NCI-H460 (cell line): ENCODE measurements at regions not wholly inside any gene's neighbourhood (a gene's known extent, or its start where the extent isn't known, plus 50 kb on each side); places are given as distances from the start of the nearest gene placed in this dataset.

Experiments
- DNase-seq: peaks from one replicate; pipeline ENCODE4 v3.0.0-alpha.2; 2016; ENCODE audit warnings: low read depth; ENCODE audit errors: extremely low read depth

DNA sequence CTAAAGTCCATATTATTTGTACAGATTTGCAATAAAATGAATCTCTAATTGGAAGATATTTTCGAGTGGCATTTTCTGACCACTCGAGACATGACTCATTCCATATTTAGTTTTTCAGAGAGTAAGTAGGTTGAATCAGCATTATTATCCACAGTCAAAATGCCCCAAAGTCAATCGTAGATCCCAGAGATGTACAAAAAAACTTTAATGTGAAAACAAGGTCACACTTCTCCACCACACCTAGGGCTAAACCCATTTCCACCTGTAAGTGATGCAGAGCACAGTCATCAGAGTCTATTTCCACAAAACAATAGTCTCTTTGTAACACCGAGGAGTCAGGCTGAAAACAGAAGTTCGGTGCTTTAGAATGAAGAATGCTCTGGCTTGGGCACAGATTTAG is 117.1 kb upstream of the TENM3 start:
- no peak for DNase-seq

DNA sequence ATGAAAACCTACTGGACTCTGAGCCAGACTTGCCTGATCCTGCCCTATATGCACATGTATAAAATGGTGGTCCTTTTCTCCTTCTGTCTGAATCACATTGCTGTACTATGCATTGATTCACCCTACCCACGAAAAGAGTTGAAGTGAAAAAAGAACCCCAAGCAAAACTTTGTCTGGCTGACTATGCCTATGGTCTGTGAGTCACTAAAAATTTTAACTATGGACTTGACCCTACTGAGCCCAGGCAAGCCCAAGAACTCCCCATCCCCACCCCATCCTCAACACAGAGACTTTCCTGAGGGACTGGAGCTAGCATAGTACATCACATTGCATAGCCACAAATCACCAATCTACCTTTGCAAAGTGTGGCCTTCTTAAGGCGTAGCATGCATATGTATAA is 116.6 kb upstream of the TENM3 start:
- no peak for DNase-seq

DNA sequence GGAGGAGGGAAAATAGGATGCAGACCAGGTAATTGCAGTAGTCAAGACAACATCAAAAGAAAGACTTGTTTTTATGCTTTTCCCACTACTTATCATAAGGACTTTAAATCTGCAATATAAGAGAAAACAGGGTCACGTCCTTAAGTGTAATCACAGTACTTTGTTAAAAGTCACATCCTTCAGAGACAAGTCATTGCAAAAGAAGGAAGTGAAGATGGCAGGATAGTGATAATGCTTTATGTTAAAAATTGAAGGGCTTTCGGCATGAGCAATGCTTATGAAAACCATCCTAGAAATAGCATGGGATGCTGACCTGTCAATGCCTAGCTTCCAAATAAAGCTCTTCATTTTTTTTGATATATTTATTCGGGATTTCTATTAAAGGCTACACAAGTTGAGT is 110.2 kb upstream of the TENM3 start:
- DNase-seq: peak; percentile 74

DNA sequence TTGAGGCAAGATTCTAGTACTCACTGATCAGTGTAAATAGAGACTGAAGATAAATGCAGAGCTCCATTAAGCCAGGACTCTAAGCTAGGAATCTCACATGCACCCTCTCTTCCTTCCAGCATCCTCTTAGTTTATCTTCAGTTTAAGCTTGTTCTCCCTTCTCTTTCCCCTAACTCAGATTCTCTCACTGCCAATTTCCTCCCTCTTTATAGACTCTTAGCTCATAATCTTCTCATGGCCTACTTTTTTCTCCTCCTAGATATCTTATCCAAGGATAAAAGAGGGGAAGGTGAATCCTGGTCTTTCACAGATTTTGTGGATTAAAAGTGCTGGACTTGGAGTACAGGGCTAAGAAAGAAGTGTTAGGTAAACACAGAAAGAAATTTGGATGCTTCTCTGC is 108.9 kb upstream of the TENM3 start:
- DNase-seq: no peak

DNA sequence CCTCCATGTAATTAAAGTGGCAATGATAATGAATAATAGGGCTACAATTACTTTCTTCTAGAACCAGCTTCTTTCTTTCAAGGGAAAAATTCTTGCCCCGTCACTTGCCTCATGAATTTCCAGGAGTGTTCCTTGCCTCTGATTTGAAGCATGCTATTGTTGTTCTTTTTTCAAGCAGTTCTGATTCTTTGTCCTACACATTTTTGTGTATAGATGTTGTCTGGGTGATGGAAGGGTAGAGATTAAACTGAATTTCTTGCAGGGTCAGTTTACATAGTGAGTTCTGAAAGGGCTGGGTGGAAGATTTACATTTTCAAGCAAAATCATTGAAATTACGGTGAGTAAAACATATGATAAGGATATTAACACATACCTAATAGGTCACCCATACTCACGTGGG is 107.0 kb upstream of the TENM3 start:
- DNase-seq: no peak

DNA sequence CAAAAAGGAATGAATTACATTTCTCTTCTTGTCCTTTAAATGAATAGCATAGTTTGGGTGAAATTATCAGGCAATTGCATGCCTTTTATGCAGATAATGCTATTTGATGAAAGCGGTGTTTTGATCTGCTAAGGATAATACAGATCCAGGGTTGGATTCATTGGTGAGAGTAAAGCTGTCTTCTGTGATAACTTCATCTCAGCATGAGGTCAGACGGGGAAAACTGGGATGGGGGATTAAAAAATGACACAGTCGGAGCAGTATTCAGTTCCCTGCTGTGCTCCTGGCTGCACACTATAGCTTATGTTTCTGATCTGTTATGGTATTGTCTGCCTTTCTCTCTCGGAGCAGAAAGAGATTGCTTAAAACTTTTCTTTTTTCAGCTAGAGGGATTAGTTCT is 105.9 kb upstream of the TENM3 start:
- DNase-seq: no peak

DNA sequence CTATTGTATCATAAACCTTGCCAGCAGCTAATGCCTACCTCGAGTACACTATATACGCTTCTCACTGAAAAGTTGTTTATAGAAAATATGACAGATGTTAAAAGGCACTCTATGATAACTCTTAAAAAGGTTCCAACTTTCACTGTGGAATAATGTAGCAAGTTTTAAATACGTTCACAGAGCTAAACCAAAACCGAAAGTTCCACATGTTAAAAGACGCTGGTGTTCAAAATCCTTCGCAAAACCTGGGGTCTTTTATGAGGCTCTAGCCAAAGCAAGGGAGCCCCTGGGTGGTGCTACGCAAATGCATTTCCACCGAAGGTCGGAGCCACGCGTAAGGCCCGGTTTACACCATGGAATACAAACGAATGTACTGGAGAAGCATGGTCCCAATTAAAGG is 103.7 kb upstream of the TENM3 start:
- no peak for DNase-seq

DNA sequence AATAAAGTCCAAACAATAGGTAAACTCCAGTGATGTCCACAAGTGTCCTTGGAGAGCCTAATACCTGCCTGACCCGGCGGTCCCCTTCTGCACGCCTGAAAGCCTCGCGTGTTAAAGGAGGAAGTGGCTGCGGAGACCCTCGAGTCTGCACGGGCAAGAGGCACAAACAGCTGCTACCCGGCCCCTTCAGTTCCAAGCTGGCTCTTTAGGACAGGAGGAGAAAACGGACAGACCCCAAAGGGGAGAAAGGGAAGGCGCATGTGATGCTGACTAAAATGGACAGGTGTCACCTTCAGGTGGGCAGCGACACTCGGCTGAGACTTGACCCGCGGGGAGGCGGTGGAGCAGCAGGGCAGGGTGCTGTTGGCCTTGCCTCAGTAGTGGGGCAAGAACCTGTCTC is 102.7 kb upstream of the TENM3 start:
- DNase-seq: no peak

DNA sequence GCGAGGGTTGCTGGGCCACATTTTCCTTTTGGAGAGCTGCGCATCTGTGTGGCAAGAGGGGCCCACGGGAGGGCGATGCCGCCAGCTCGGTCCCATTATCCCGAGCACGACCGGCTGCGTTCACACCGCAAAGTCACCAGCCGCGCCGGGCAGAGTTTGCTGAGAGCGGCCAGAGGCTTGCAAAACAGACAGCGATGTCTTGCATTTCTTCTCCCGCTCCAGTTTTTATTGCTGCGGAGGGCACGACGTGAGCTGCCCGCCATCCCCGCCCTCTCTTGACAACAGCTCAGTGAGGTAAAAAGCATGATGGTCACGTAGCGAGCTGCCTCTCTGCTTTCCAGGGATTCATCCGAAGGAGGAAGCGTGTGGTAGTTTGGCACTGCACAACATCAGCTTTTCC is 102.1 kb upstream of the TENM3 start:
- no peak for DNase-seq

DNA sequence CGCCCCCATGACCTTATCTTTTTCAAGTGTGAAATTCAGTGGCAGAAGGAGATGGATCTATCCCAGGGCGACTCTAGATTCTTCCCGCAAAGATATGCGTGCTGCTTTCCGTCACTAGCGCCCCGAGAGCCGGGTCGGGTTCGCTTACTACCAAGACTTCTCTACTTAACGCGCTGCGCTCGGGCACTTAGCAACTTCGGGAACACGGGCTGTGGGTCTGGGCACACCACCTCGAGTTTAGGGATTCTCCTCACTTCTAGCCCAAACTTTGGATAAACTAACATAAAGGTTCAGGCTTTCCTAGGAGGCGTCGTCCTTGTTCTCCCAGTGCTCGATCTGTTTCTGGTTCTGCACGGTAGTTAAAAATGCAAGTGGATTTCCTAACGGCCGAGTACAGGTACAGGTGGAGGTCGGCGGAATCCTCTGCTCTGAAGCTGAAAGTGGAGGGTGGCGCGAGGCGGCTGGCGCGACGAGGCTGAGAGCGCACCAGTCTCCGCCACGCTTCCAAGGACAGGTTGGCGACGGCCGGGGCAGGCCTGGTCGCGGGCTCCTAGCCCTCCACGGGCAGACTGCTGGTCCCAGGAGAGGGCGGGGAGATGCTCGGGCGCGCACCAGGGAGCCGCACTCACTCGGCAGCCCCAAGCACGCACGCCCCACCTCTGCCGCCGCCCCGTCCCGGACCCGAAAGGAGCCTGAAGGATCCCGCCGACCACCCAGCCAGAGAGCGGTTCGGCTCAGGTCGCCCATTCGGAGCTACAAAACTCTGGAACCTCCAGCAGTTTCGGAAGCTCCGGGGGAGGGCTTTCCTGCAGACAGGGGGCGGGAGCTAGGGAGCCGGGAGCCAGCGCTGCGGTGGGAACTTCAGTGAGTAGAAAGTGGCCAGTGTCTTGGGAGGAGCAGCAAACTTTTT is 100.8 kb upstream of the TENM3 start:
- no peak for DNase-seq

DNA sequence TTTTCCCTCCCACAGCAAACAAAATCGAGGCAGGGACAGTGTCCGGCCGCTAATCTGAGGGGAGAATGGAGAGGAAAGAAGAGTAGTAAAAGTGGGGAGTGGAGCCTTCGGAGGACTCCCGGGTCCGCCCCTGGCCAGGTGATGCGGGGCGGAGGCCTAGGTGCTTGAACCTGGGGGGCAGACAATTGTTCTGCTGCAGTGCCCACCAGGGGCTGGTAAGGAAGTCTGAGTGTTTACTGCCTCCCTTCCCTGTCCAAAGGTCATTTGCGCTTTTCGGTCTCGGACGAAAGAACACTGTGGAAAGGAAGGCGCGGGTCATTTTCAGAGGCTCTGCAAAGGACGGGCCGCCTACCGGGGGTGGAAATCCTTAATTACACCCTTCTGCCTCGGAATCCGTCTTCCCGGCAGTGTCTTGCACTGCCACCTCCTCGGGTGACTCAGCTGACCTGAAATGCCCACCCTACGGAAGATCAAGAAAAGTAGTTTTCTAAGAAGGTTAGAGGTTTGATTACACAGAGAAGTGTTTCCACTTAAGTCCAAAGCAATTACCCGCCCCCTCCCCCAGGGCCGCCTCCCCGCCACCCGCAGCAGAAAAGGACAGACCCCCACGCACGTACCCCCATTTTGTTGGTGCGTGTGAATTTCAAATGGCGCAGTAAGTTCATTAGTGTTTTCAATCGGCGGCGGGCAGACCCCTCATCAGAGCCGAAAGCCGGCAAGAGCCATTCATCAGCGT is 99.9 kb upstream of the TENM3 start:
- DNase-seq: no peak

DNA sequence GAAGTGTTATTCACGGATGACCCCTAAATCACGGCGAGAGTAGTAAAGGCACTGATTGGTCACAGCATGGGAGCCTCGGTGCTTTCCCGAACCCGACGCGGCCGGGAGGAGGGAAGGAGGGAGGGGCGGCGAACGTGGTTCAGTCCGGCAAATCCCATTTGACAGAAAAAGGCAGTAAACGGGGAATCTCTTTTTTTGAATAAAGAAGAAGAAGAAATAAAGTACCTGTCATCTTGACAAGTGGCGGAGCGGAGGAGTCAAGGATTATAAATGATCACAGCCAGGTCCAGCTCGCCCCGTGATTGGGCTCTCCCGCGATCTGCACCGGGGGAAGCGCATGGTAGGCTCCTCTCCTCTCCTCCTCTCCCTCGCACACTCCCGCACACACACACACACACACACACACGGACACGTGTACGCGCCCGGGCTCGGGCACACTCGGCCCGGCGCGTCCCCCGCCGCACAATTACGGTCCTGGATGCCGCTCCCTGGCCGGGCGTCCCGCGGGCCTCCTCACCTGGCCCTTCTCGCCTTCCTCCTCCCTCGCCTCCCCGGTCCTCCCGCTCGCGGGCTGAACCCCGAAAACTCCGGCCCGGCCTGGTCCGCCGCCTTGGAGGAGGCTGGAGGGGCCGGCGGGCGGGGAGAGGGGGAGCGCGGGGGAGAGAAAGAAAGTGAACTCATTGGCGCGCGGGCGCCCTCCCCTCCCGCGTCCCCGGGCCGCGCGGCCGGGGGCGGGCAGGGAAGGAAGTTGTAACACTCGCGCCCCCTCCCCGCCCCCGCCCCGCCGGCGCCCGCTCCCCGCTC is 99.2 kb upstream of the TENM3 start:
- peak; percentile 25 for DNase-seq

DNA sequence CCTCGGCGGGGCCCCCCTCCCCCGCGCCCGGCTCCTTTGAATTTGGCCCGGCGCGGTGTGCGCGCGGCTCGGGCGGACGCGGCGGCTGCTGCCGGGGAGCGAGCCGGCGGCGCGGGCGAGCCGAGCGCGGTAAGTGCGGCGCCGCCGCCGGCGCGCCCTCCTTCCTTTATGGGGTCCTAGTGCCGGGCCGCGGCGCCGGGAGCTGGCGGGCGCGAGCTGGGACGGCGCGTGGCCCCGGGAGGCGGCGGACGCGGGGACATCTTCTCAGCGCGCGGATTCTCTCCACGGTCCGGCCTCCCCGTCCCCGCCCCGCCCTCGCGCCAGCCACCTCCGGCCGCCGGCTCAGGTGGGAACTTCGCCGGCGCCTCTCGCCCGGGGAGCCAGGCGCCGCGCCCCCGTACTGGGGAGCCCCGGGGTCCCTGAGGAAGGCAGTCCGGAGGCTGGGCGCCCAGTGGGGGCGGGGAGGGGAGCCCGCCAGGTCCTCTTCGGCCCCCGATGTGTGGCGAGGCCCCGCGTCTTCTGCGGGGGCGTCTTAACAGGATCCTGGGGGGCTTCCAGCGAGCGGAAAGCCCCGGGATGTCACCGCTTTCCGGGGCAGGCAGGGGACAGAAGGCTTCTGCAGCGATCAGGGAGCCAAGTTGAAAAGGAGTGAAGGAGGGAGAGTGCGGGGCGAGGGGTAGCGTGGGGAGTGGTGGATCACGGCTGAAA is 98.4 kb upstream of the TENM3 start:
- DNase-seq: no peak

DNA sequence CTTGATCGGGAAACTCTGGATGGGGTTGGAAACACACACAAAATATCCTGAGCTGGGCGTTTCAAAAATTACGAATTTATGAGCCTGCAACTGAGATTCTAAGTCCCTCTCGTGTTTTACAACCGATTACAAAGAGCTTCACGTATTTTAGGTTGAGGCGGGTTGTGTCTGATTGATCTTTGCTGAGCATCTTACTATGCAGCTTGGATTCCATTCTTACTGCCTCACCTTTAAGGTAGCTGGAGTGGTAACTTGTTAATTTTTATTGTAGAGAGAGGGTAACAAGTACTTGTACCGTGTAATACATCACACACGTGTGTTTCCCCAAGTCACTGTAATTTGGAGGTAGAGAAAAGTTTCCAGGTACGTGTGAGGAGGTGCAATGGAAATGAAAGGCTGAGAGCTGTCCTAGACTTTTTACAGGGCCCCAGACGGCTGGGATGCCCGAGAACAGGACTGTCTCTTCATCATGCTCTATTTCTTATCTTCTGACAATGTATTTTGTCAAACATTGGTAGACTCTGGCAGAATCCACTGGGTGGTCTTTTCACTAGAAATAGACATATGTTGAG is 97.8 kb upstream of the TENM3 start:
- no peak for DNase-seq

DNA sequence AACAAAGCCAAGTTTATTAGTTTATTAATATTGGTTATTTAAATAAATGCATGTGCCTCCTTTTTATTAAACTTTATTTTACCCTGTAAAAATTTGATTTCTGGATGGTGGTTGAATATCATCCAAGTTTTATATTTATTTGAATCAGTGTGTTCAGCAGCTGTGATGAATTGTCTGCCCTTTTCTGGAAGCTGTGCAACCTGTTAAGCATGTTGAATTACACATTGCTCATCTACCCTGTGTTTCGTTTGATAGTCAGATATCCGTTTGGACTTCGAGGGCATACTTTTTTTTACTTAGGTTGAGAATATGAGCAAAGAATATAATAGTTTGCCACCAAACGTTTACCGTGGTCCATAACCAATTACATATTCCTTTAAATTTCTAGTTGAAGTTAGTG is 95.8 kb upstream of the TENM3 start:
- no peak for DNase-seq

DNA sequence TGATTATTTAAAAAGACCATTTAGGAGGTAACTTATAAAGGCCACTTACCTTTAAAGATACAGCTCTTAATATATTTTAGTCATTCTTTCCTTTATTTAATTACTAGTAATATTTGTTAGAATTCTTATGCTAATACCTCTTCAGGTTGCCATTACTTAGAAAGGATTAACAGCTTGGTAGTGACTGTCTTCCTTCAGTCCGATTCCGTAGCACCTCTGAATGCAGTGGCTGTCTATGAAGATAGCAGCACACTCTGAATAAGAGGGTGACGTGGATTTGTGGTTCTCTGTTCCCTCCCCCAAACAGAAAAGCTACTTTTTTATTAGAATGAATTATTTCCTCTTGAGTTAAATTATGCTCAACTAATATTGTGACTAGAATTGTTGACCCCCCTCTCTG is 92.6 kb upstream of the TENM3 start:
- no peak for DNase-seq

DNA sequence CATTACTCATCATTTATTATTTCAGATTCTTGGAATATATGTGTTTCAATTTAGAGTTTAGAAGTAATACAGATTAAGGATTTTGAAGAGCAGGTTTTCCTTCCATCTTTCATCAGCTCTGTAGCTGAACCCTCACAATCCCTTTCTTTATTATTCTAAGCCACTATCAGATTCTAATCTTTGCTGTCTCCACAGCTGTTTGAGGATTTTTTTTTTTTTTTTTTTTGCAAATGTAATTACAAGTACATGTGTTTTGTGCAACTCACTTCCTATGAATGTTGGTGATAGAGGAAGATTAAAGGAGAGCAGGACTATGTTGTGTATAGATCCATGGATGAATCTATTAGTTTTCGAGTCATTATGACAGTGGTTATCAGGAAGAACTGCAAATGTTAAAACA is 87.4 kb upstream of the TENM3 start:
- DNase-seq: no peak

DNA sequence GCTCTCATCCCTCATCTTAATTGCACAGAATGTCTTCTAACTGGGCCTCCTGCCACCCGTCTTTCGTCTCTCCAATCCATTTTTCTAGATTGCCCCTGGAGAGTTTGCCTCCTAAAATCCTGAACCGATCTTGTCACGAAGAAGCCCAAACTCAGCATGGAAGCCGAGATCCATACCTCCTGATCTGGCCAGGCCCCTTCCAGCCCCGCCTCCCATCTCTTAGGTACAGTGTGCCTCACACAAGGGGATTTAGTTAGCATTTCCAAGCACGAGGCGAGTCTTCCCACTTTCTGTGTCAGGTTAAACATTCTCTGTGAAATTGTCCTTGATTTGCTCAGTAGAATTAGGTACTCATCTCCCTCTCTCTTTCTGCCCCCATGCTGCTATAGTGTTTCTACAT is 80.0 kb upstream of the TENM3 start:
- no peak for DNase-seq

DNA sequence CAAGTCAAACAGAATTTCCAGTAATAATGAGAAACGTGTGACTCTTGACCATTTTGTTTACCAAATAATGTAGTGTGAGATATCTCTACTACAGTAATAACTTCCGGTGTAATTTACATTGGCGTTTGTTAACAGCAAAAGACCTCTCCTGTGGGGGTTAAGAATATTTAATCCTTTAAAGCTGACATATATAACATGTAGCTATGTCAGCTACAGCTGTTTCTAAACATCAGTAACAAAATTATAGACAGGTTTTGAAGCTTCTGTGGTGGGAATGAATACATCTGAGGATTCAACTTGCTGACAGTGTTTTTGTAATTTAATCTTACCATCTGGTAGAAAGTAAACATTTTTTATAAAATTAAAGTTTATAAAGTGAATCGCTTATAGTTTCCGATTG is 73.6 kb upstream of the TENM3 start:
- DNase-seq: no peak

DNA sequence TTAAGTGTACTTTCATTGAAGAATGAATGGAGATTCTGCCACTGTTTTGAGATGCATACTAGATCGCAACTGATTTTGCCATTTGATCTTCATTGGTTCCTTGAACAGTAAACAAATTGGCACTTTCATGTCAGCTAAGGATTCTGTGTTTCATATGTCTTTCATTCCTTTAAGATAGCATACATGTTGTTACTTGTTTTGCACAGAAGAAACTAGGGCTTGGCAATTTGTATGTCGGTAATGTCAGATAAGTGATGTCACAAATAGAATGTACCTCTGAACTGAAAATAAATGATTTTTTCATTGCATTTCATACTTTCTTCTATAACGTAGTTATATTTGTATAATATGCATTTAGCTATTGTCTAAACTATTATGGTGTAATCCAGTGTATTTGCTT is 73.2 kb upstream of the TENM3 start:
- DNase-seq: no peak
